Karpas-422 (cell line): ENCODE measurements at regions not wholly inside any gene's neighbourhood (a gene's known extent, or its start where the extent isn't known, plus 50 kb on each side); places are given as distances from the start of the nearest gene placed in this dataset.

Experiments used
- DNase-seq: peaks from one replicate; pipeline ENCODE4 v3.0.0-alpha.2; 2015
- H2AFZ ChIP-seq: fragments of 200-600 bp; sonication (generic); 2 replicates; pipeline ENCODE4 v1.6.1; 2014; ENCODE audit warnings: antibody characterized with exemption, low read length, mixed read lengths
- H3K27ac ChIP-seq: fragments of 200-600 bp; sonication (generic); 2 replicates; pipeline ENCODE4 v1.5.1; 2014; ENCODE audit warnings: mild to moderate bottlenecking, low read length, moderate library complexity
- H3K27me3 ChIP-seq: fragments of 200-600 bp; sonication (generic); 2 replicates; pipeline ENCODE4 v1.6.1; 2014; ENCODE audit warnings: low read length, mixed read lengths
- H3K36me3 ChIP-seq: fragments of 200-600 bp; sonication (generic); 2 replicates; pipeline ENCODE4 v1.6.1; 2014; ENCODE audit warnings: low read length, mixed read lengths; ENCODE audit not compliant: insufficient read depth
- H3K4me1 ChIP-seq: fragments of 200-600 bp; sonication (generic); 2 replicates; pipeline ENCODE4 v1.6.1; 2014; ENCODE audit warnings: mild to moderate bottlenecking, low read length, mixed read lengths
- H3K4me2 ChIP-seq: fragments of 200-600 bp; sonication (generic); 2 replicates; pipeline ENCODE4 v1.6.1; 2014; ENCODE audit warnings: low read length, low read depth, mild to moderate bottlenecking; ENCODE audit not compliant: poor library complexity, severe bottlenecking
- H3K4me3 ChIP-seq: fragments of 200-600 bp; sonication (generic); 2 replicates; pipeline ENCODE4 v1.5.1; 2014; ENCODE audit warnings: mild to moderate bottlenecking, antibody characterized with exemption, low read length, mixed read lengths
- H3K79me2 ChIP-seq: fragments of 200-600 bp; sonication (generic); 2 replicates; pipeline ENCODE4 v1.6.1; 2014; ENCODE audit warnings: mild to moderate bottlenecking, low read length, mixed read lengths
- H3K9ac ChIP-seq: fragments of 200-600 bp; sonication (generic); 2 replicates; pipeline ENCODE4 v1.6.0; 2014; ENCODE audit warnings: low read length
- H3K9me2 ChIP-seq: fragments of 200-600 bp; sonication (generic), shearing (Covaris generic); replicated peaks from 2 replicates; pipeline ENCODE4 v1.6.0; 2014; ENCODE audit warnings: mild to moderate bottlenecking, low read length, moderate library complexity; ENCODE audit not compliant: insufficient read depth
- H3K9me3 ChIP-seq: fragments of 300-700, 200-600 bp; sonication (generic); 2 replicates; pipeline ENCODE4 v1.6.1; 2014; ENCODE audit warnings: low read length, mixed read lengths
- H4K20me1 ChIP-seq: fragments of 200-600 bp; sonication (generic); 2 replicates; pipeline ENCODE4 v1.6.1; 2014; ENCODE audit warnings: mild to moderate bottlenecking, antibody characterized with exemption, low read length, low read depth; ENCODE audit not compliant: insufficient read depth

GRCh38 chr12:30257618-30258017 lies 438.1 kb downstream of the IPO8 start:
- H3K4me1 ChIP-seq = no peaks in the 10 kb centered on the region
- H3K27ac ChIP-seq = no peak overlapping the region
- no peaks in the 10 kb centered on the region for H3K9me3 ChIP-seq

DNA sequence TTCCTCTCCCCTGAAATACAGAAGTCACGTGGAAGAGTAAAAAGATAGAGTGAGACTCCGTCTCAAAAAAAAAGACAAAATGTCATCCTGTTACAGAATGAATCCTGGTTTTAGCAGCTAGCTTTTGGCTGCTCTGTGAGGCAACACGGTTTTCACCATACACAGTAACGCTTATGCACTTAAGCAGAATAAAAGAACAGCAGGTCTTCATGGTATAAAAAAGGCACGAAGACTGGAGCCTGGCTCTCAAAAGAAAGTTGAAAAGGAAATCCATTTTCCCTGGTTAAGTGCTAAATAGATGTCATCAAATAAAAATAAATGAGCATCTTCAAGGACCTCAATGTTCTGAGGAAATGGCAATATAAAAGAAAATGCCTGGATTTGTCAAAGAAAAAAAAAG lies 444.1 kb downstream of the IPO8 start:
- Histone ChIP-seq H3K36me3 (no peaks in the 10 kb centered on the region), H3K27ac (no peak overlapping the region), H3K9me2 (no peaks in the 10 kb centered on the region), H3K27me3 (no peaks in the 10 kb centered on the region), H3K9me3 (no peaks in the 10 kb centered on the region), H4K20me1 (no peaks in the 10 kb centered on the region), H3K4me3 (no peak overlapping the region), H3K4me2 (no peak overlapping the region), H3K79me2 (no peaks in the 10 kb centered on the region), H3K9ac (no peak overlapping the region), H2AFZ (no peak overlapping the region), H3K4me1 (no peaks in the 10 kb centered on the region)
- DNase-seq = no peak

More at GRCh38 chr12:30257618-30258017, 438.1 kb downstream of the IPO8 start:
- no peaks in the 10 kb centered on the region for H3K27me3 ChIP-seq
- H3K4me2 ChIP-seq = no peak overlapping the region
- no peak for DNase-seq
- no peaks in the 10 kb centered on the region for H3K9me2 ChIP-seq
- no peak overlapping the region for H3K4me3 ChIP-seq
- H2AFZ ChIP-seq = no peak overlapping the region
- no peaks in the 10 kb centered on the region for H3K79me2 ChIP-seq
- H4K20me1 ChIP-seq = no peaks in the 10 kb centered on the region
- no peaks in the 10 kb centered on the region for H3K36me3 ChIP-seq
- no peak overlapping the region for H3K9ac ChIP-seq

DNA sequence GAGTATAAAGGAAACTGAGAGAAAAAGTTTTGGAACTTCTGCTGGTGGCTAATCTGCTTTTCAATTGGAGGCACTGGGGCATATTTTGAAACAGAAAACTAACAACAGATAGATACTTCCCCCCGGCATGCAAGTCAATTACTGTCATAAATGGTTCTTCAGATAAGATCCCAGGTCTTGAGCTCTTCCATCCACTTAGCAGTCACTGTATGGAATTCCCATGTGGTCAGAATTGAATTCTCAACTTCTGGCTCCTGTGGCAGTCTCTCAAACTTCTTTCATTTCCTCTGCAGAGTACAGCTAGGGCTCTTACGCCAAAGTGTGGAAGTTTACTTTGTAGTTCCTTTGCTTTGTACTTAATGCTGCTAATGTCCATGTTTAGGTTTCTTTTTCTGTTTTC lies 452.2 kb downstream of the IPO8 start:
- H2AFZ ChIP-seq = no peak overlapping the region

DNA sequence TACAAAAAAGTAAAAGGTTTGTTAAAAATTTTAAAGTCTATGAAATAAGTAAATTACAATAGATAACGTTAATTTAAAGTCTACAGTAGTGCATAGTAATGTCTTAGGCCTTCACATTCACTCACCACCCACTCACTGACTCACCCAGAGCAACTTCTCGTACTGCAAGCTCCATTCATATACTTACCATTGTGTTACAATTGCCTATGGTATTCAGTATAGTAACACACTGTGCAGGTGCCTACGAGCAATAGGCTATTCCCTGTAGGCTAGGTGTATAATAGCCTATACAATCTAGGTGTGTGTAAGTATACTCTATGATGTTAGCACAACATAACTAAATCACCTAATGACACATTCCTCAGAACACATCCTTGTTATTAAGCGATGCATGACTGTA lies 435.3 kb upstream of the TMTC1 start:
- DNase-seq = no peak
- H3K4me1 ChIP-seq = no peaks in the 10 kb centered on the region
- H3K27me3 ChIP-seq = no peaks in the 10 kb centered on the region
- no peak overlapping the region for H3K4me2 ChIP-seq
- H3K79me2 ChIP-seq = no peaks in the 10 kb centered on the region
- H3K4me3 ChIP-seq = no peak overlapping the region
- no peak overlapping the region for H3K27ac ChIP-seq
- no peaks in the 10 kb centered on the region for H3K9me3 ChIP-seq
- no peak overlapping the region for H3K9ac ChIP-seq
- H3K36me3 ChIP-seq = no peaks in the 10 kb centered on the region
- no peaks in the 10 kb centered on the region for H3K9me2 ChIP-seq
- H2AFZ ChIP-seq = no peak overlapping the region
- no peaks in the 10 kb centered on the region for H4K20me1 ChIP-seq

More for the DNA sequence above, 452.2 kb downstream of the IPO8 start:
- no peak overlapping the region for H3K9ac ChIP-seq
- H3K9me3 ChIP-seq = no peaks in the 10 kb centered on the region
- H3K4me3 ChIP-seq = no peak overlapping the region
- H3K4me1 ChIP-seq = no peaks in the 10 kb centered on the region
- no peak for DNase-seq
- H3K9me2 ChIP-seq = no peaks in the 10 kb centered on the region
- H3K27ac ChIP-seq = no peak overlapping the region
- no peaks in the 10 kb centered on the region for H3K27me3 ChIP-seq
- H3K36me3 ChIP-seq = no peaks in the 10 kb centered on the region
- H3K79me2 ChIP-seq = no peaks in the 10 kb centered on the region
- H3K4me2 ChIP-seq = no peak overlapping the region
- H4K20me1 ChIP-seq = no peaks in the 10 kb centered on the region

DNA sequence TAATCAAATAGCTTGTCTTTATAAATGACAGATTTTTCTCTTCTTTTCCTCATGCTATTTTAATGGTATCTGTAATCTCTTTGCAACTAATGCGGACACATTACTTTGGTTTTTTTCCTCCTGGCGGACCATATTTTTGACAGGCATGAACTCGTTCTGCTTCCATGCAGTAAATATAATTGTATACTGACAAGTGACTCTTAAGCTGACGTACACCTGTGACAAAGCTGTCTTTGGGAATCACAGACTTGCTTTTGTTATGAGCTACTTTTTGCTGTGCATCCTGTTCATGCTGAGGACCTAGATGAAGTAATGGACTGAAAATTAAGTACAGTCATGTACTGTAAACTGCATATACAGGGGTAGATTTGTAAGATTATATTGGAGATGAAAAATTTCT lies 434.3 kb upstream of the TMTC1 start:
- Histone ChIP-seq H3K4me1 (no peaks in the 10 kb centered on the region), H3K4me3 (no peak overlapping the region), H3K27ac (no peak overlapping the region), H2AFZ (no peak overlapping the region), H3K79me2 (no peaks in the 10 kb centered on the region), H3K36me3 (no peaks in the 10 kb centered on the region), H3K9ac (no peak overlapping the region), H4K20me1 (no peaks in the 10 kb centered on the region), H3K4me2 (no peak overlapping the region), H3K27me3 (no peaks in the 10 kb centered on the region), H3K9me3 (no peaks in the 10 kb centered on the region), H3K9me2 (no peaks in the 10 kb centered on the region)
- no peak for DNase-seq

GRCh38 chr12:30213166-30213565 lies 429.4 kb upstream of the TMTC1 start:
- Histone ChIP-seq H3K4me2 (no peak overlapping the region), H3K9me3 (no peaks in the 10 kb centered on the region), H2AFZ (no peak overlapping the region), H3K36me3 (no peaks in the 10 kb centered on the region), H3K27me3 (no peaks in the 10 kb centered on the region), H3K4me1 (no peaks in the 10 kb centered on the region), H3K9me2 (no peaks in the 10 kb centered on the region), H3K9ac (no peak overlapping the region), H3K79me2 (no peaks in the 10 kb centered on the region), H3K27ac (no peak overlapping the region), H3K4me3 (no peak overlapping the region), H4K20me1 (no peaks in the 10 kb centered on the region)
- no peak for DNase-seq

- Histone ChIP-seq H4K20me1 (no peaks in the 10 kb centered on the region), H3K36me3 (no peaks in the 10 kb centered on the region), H3K4me1 (no peaks in the 10 kb centered on the region), H2AFZ (no peak overlapping the region), H3K4me3 (no peak overlapping the region), H3K9me2 (no peaks in the 10 kb centered on the region), H3K79me2 (no peaks in the 10 kb centered on the region), H3K9me3 (no peaks in the 10 kb centered on the region), H3K4me2 (no peak overlapping the region), H3K27ac (no peak overlapping the region), H3K9ac (no peak overlapping the region), H3K27me3 (no peaks in the 10 kb centered on the region)
- no peak for DNase-seq
These were observed 428.0 kb upstream of the TMTC1 start for GRCh38 chr12:30211743-30212142.

- no peak for DNase-seq
- H3K27me3 ChIP-seq = no peaks in the 10 kb centered on the region
- no peaks in the 10 kb centered on the region for H3K36me3 ChIP-seq
- no peak overlapping the region for H3K9ac ChIP-seq
- no peak overlapping the region for H2AFZ ChIP-seq
- H3K9me2 ChIP-seq = no peaks in the 10 kb centered on the region
- no peak overlapping the region for H3K27ac ChIP-seq
- H3K4me1 ChIP-seq = no peaks in the 10 kb centered on the region
- H3K79me2 ChIP-seq = no peaks in the 10 kb centered on the region
- no peak overlapping the region for H3K4me2 ChIP-seq
- no peaks in the 10 kb centered on the region for H3K9me3 ChIP-seq
- no peaks in the 10 kb centered on the region; the same call in 1 of the 2 replicates for H4K20me1 ChIP-seq
- H3K4me3 ChIP-seq = no peak overlapping the region
These were observed 420.2 kb upstream of the TMTC1 start for GRCh38 chr12:30203981-30204380.
